OCI-LY3 (cell line): ENCODE measurements at regions not wholly inside any gene's neighbourhood (a gene's known extent, or its start where the extent isn't known, plus 50 kb on each side); places are given as distances from the start of the nearest gene placed in this dataset.

ENCODE experiments used
- H2AFZ ChIP-seq: fragments of 200-600, 300-600 bp; shearing (Covaris generic); 2 replicates; pipeline ENCODE4 v1.6.0; 2014; ENCODE audit warnings: antibody characterized with exemption, low read depth, low read length
- H3K27ac ChIP-seq: fragments of 200-600, 300-600 bp; sonication (generic); 2 replicates; pipeline ENCODE4 v1.5.1; 2014; ENCODE audit warnings: mild to moderate bottlenecking, low read length, moderate library complexity, mixed read lengths
- H3K27me3 ChIP-seq: fragments of 200-600, 300-600 bp; sonication (generic); 2 replicates; pipeline ENCODE4 v1.6.1; 2014; ENCODE audit warnings: low read depth, low read length, mixed read lengths
- H3K36me3 ChIP-seq: fragments of 200-600, 300-600 bp; sonication (generic); replicated peaks from 2 replicates; pipeline ENCODE3; 2014; ENCODE audit warnings: low read depth, low read length, mixed read lengths
- H3K4me1 ChIP-seq: fragments of 300-600, 200-600 bp; sonication (generic); 2 replicates; pipeline ENCODE4 v1.6.1; 2014; ENCODE audit warnings: low read length, mixed read lengths
- H3K4me2 ChIP-seq: fragments of 200-600, 300-600 bp; sonication (generic); 2 replicates; pipeline ENCODE4 v1.6.1; 2014; ENCODE audit warnings: low read length, mixed read lengths
- H3K4me3 ChIP-seq: fragments of 300-600, 200-600 bp; sonication (generic); 2 replicates; pipeline ENCODE4 v1.5.1; 2014; ENCODE audit warnings: antibody characterized with exemption, mild to moderate bottlenecking, low read length, moderate library complexity
- H3K79me2 ChIP-seq: fragments of 300-600, 200-600 bp; shearing (Covaris generic); 2 replicates; pipeline ENCODE4 v1.6.1; 2014; ENCODE audit warnings: mild to moderate bottlenecking, low read length, mixed read lengths
- H3K9ac ChIP-seq: fragments of 300-600, 200-600 bp; shearing (Covaris generic); 2 replicates; pipeline ENCODE4 v1.6.0; 2014; ENCODE audit warnings: mild to moderate bottlenecking, low read length, moderate library complexity
- H3K9me3 ChIP-seq: fragments of 200-600, 300-600 bp; shearing (Covaris generic); 2 replicates; pipeline ENCODE4 v1.6.1; 2014; ENCODE audit warnings: low read length, mixed read lengths; ENCODE audit not compliant: insufficient read depth
- H4K20me1 ChIP-seq: fragments of 200-600, 300-600 bp; sonication (generic); 2 replicates; pipeline ENCODE4 v1.6.1; 2016; ENCODE audit warnings: low read length, mixed read lengths; ENCODE audit not compliant: insufficient read depth
- EZH2phosphoT487 ChIP-seq: fragments of 200-600 bp; shearing (Covaris generic); IDR thresholded peaks from 2 replicates; pipeline ENCODE4 v1.6.1; 2018; ENCODE audit warnings: antibody characterized with exemption, mixed run types, low read depth
- TF ChIP-seq, protein P1 (sequence below): fragments of 200-600, 300-600 bp; sonication (generic); IDR thresholded peaks from 2 replicates; pipeline ENCODE4 v1.5.1; 2014; ENCODE audit warnings: antibody characterized with exemption, low read length, low read depth

- no peaks in the 10 kb centered on the region for H3K27me3 ChIP-seq
- H3K9me3 ChIP-seq: no peaks in the 10 kb centered on the region
- no peak overlapping the region for H2AFZ ChIP-seq
- no peak overlapping the region for H3K4me2 ChIP-seq
- no peak overlapping the region for H3K4me3 ChIP-seq
- H3K79me2 ChIP-seq: no peaks in the 10 kb centered on the region
- H4K20me1 ChIP-seq: no peaks in the 10 kb centered on the region
- no peak for TF ChIP-seq EZH2phosphoT487
- TF ChIP-seq, protein P1, sequence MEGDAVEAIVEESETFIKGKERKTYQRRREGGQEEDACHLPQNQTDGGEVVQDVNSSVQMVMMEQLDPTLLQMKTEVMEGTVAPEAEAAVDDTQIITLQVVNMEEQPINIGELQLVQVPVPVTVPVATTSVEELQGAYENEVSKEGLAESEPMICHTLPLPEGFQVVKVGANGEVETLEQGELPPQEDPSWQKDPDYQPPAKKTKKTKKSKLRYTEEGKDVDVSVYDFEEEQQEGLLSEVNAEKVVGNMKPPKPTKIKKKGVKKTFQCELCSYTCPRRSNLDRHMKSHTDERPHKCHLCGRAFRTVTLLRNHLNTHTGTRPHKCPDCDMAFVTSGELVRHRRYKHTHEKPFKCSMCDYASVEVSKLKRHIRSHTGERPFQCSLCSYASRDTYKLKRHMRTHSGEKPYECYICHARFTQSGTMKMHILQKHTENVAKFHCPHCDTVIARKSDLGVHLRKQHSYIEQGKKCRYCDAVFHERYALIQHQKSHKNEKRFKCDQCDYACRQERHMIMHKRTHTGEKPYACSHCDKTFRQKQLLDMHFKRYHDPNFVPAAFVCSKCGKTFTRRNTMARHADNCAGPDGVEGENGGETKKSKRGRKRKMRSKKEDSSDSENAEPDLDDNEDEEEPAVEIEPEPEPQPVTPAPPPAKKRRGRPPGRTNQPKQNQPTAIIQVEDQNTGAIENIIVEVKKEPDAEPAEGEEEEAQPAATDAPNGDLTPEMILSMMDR: no peak
- H3K36me3 ChIP-seq: no peaks in the 10 kb centered on the region
- no peak overlapping the region for H3K27ac ChIP-seq
- H3K9ac ChIP-seq: no peak overlapping the region
- H3K4me1 ChIP-seq: no peaks in the 10 kb centered on the region
These were observed 410.8 kb upstream of the REG3G start for GRCh38 chr2:78614726-78615125.

DNA sequence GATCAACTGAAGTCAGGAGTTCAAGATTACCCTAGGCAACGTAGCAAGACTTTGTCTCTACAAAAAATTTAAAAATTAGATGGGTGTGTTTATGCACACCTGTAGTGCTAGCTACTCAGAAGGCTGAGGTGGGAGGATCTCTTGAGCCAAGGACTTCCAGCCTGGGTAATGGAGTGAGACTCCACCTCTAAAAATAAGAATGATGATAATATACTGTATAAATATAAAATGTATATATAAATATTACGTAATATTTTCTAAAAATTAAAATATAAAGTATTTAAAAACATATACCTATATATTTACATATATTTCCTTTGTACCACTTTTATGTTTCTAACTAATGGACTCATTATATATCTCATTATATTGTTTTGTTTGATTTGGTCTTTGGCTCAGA lies 409.5 kb upstream of the REG3G start:
- Histone ChIP-seq H4K20me1 (no peaks in the 10 kb centered on the region), H3K27ac (no peak overlapping the region), H3K4me2 (no peak overlapping the region), H3K36me3 (no peaks in the 10 kb centered on the region), H3K79me2 (no peaks in the 10 kb centered on the region), H3K4me1 (no peaks in the 10 kb centered on the region), H3K27me3 (no peaks in the 10 kb centered on the region), H2AFZ (no peak overlapping the region), H3K4me3 (no peak overlapping the region), H3K9ac (no peak overlapping the region), H3K9me3 (no peaks in the 10 kb centered on the region)
- TF ChIP-seq, protein P1: no peak
- no peak for TF ChIP-seq EZH2phosphoT487

DNA sequence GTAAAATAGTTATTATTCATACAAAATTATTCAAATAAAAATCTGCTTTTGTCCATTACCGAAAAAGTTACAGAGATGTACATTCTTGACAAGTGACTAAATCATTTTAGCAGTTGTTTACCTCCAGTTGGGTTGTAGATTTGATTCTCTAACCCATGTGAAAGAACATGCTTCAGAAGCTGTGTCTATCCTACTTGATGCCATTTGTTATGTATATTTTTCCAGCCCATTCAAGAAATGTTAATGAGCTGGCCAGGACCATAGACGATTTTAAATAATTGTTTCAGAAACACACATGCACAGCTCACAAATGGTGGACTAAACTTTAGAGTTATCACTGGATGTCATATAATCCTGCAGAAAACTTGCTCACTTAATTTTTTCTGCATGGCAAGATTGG lies 391.1 kb upstream of the REG3G start:
- H3K4me2 ChIP-seq: no peak overlapping the region
- H3K4me3 ChIP-seq: no peak overlapping the region
- no peaks in the 10 kb centered on the region for H4K20me1 ChIP-seq
- no peaks in the 10 kb centered on the region for H3K27me3 ChIP-seq
- H3K9me3 ChIP-seq: no peaks in the 10 kb centered on the region
- no peak overlapping the region for H2AFZ ChIP-seq
- no peaks in the 10 kb centered on the region for H3K4me1 ChIP-seq
- H3K36me3 ChIP-seq: no peaks in the 10 kb centered on the region
- H3K27ac ChIP-seq: no peak overlapping the region
- no peaks in the 10 kb centered on the region for H3K79me2 ChIP-seq
- no peak overlapping the region for H3K9ac ChIP-seq
- no peak for TF ChIP-seq EZH2phosphoT487
- TF ChIP-seq, protein P1: no peak

DNA sequence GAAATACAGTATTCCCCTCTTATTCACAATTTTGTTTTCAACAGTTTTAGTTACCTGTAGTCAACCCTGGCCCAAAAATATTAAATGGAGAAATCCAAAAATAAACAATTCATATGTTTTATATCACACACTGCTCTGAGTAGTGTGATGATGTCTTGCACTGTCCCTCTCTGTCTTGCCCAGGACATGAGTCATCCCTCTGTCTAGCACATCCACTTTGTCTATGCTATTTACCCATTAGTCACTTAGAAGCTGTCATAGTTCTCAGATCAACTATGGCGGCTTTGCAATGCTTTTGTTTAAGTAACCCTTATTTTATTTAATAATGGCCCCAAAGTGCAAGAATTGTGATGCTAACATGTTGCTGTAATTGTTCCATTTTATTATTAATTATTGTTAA lies 380.6 kb upstream of the REG3G start:
- no peaks in the 10 kb centered on the region for H3K36me3 ChIP-seq
- H2AFZ ChIP-seq: no peak overlapping the region
- no peaks in the 10 kb centered on the region for H4K20me1 ChIP-seq
- H3K27ac ChIP-seq: no peak overlapping the region
- no peak overlapping the region for H3K4me2 ChIP-seq
- H3K9ac ChIP-seq: no peak overlapping the region
- H3K4me1 ChIP-seq: no peaks in the 10 kb centered on the region
- no peak for TF ChIP-seq EZH2phosphoT487
- TF ChIP-seq, protein P1: no peak
- H3K27me3 ChIP-seq: no peaks in the 10 kb centered on the region
- no peaks in the 10 kb centered on the region for H3K9me3 ChIP-seq
- H3K79me2 ChIP-seq: no peaks in the 10 kb centered on the region
- no peak overlapping the region for H3K4me3 ChIP-seq
